AG10803 (cell line): ENCODE measurements at regions not wholly inside any gene's neighbourhood (a gene's known extent, or its start where the extent isn't known, plus 50 kb on each side); places are given as distances from the start of the nearest gene placed in this dataset.

ENCODE experiments used
- DNase-seq: peaks from one replicate; pipeline ENCODE4 v3.0.0; 2010; ENCODE audit warnings: low read depth
- H3K4me3 ChIP-seq: 2 replicates; pipeline ENCODE4 v1.5.1; 2011; ENCODE audit warnings: mild to moderate bottlenecking, low read length, control low read depth
- CTCF ChIP-seq: conservative IDR thresholded peaks from 2 replicates; pipeline ENCODE4 v1.5.1; 2011; ENCODE audit warnings: mild to moderate bottlenecking, low read length, control low read depth, inconsistent platforms

DNA sequence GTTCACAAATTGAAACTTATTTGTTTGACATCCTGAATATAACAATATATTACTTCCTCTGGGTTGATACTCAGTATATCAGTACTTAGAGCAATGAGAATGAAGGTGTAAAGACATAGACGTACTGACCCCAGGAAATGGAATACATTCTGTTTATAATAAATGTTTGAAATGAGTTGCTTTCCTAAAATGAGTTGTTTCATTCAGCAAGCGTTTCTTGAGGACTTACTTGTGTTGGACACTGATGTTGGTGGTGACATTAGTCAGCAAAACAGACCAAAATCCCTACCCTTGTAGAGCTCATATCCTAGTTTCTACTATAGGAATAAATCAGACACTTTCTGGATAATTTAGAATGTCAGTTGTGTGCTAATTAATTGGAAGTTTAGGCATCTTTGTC lies 184.3 kb downstream of the ZDHHC21 start:
- no peak for TF ChIP-seq CTCF
- H3K4me3 ChIP-seq = no peak overlapping the region
- DNase-seq = no peak

GRCh38 chr9:14501366-14501765 lies 187.4 kb upstream of the NFIB start:
- DNase-seq = no peak
- no peak for TF ChIP-seq CTCF
- H3K4me3 ChIP-seq = no peak overlapping the region

GRCh38 chr9:14500705-14501104 lies 186.8 kb upstream of the NFIB start:
- H3K4me3 ChIP-seq = no peak overlapping the region
- TF ChIP-seq CTCF = no peak
- DNase-seq = no peak

DNA sequence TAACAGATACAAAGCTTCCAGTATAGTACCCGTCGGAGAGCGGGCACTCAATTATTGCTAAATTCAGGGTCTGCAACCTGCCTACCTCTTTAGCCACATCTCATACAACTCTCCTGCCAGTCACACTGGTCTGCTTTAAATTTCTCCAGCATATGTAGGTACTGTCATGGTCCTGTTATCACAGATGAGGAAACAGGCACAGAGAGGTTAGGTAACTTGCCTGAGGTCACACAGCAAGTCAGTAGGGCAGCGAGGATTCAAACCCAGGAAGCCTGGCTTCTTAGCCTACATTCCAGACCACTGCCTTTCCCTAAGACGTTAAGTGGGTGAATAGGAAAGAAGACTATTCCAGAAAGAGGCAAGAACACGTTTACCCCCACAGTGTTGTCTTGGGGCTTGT lies 186.0 kb upstream of the NFIB start:
- DNase-seq = no peak
- H3K4me3 ChIP-seq = no peak overlapping the region
- no peak for TF ChIP-seq CTCF

DNA sequence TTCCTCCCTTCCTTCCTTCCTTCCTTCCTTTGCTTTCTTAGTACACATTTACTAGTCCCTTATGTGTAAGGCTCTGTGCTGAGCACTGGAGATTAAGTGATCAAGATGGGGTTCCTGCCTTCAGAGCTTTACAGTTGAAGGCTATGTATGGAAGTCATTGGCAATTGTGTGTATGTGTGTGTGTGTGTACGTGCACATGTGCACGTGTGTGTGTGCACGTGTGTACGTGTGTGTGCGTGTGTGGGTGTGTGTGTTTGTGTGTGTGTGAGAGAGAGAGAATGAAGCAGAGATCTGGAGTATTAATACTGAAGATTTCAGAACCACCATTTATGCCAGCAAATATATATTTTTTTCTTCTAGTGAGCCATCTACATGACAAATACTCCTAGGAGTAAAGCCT lies 184.9 kb upstream of the NFIB start:
- no peak overlapping the region for H3K4me3 ChIP-seq
- no peak for DNase-seq
- TF ChIP-seq CTCF = no peak

DNA sequence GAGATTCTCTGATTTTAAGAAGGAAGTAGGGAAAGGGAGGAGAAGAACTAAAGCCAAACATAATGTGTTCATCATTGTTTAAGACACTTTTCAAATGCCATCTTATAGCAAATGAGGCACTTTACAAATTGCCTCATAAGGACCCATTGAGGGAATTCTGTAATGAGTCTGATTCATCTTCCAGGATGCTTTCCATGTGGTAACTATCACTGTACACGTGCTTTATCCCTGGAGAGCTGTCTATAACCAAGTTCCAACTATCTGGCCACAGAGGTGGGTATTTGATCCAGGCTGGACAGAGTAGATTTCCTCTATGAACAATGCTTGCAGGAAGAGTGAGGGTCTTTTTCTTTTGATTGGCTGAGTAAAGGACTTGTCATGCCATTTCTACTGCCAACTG lies 183.5 kb upstream of the NFIB start:
- no peak for DNase-seq
- no peak for TF ChIP-seq CTCF
- no peak overlapping the region for H3K4me3 ChIP-seq

GRCh38 chr9:14488421-14489190 lies 174.7 kb upstream of the NFIB start:
- no peak for TF ChIP-seq CTCF
- no peak overlapping the region for H3K4me3 ChIP-seq
- DNase-seq = no peak
